ENCODE measurements at regions not wholly inside any gene's neighbourhood (a gene's known extent, or its start where the extent isn't known, plus 50 kb on each side); places are given as distances from the start of the nearest gene placed in this dataset.

DNA sequence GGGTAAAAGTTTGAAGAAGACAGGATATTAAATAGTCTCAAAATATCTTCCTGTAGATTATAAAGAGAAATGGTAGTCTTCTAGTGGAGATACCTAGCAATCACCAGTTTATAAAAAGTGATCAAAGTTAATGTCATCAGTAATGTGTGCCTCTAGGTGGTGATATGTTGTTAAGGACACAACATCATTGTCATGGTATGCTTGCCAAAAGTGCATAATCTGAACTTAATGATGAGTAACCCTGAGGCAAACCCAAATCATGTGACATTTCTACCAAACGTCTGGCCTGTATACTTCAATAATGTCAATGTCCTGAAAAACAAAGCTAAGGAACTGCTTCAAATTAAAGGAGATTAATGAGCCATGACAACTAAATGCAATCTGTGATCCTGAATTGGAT, 214.7 kb downstream of the PHLDA1 start (continued):
- TF ChIP-seq, protein P1, sequence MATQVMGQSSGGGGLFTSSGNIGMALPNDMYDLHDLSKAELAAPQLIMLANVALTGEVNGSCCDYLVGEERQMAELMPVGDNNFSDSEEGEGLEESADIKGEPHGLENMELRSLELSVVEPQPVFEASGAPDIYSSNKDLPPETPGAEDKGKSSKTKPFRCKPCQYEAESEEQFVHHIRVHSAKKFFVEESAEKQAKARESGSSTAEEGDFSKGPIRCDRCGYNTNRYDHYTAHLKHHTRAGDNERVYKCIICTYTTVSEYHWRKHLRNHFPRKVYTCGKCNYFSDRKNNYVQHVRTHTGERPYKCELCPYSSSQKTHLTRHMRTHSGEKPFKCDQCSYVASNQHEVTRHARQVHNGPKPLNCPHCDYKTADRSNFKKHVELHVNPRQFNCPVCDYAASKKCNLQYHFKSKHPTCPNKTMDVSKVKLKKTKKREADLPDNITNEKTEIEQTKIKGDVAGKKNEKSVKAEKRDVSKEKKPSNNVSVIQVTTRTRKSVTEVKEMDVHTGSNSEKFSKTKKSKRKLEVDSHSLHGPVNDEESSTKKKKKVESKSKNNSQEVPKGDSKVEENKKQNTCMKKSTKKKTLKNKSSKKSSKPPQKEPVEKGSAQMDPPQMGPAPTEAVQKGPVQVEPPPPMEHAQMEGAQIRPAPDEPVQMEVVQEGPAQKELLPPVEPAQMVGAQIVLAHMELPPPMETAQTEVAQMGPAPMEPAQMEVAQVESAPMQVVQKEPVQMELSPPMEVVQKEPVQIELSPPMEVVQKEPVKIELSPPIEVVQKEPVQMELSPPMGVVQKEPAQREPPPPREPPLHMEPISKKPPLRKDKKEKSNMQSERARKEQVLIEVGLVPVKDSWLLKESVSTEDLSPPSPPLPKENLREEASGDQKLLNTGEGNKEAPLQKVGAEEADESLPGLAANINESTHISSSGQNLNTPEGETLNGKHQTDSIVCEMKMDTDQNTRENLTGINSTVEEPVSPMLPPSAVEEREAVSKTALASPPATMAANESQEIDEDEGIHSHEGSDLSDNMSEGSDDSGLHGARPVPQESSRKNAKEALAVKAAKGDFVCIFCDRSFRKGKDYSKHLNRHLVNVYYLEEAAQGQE (IDR thresholded peaks at IDR 0.05; ENCODE audit: low read depth, low read length), result no peak
- TF ChIP-seq TCF12 (IDR thresholded peaks at IDR 0.05), result peak; percentile 32; the same call in 1 of the 2 replicates

- no peaks in the 10 kb centered on the region for H4K20me1 ChIP-seq (ENCODE audit: insufficient read depth)
- H3K4me3 ChIP-seq (ENCODE audit: low read depth in 2 of 2, low read length in 1 of 2), result no peak overlapping the region
- WGBS (ENCODE audit: low lambda C conversion rate), result 85% methylated on average over 1 of the region's 1 CpG
- no peak overlapping the region for H2AFZ ChIP-seq (ENCODE audit: low read depth)
- peaks cover 23 to 30% of the 10 kb centered on the region in 2 experiments for H3K4me1 ChIP-seq (ENCODE audit: control insufficient read depth in 1 of 2, insufficient read depth in 2 of 2, low read depth in 1 of 2, low read length in 1 of 2)
- peak overlapping the region; percentile 57; the same call in 1 of the 2 replicates for H3K4me2 ChIP-seq
- DNase-seq, result no peak
- CTCF ChIA-PET, result interaction anchor here (1.0 to 2.2 kb wide), 7 partner anchors 13 to 289 kb away, joined by 3 to 6 read pairs (median 4); partner anchors contain the start of gene PHLDA1
- POLR2A ChIA-PET, result interaction anchor here (0.8 kb wide), 1 partner anchor 532 kb away, joined by 3 read pairs; the partner anchor contains the start of gene BBS10
- TF ChIP-seq MXI1 (IDR thresholded peaks at IDR 0.05; ENCODE audit: low read depth, low read length) (no peak), GABPA (IDR thresholded peaks at IDR 0.05; ENCODE audit: low read depth) (no peak), GATA2 (CRISPR knock-in tag; IDR thresholded peaks at IDR 0.05) (no peak), SMC3 (IDR thresholded peaks at IDR 0.05; ENCODE audit: low read depth, low read length) (no peak), TEAD4 (IDR thresholded peaks at IDR 0.05; ENCODE audit: borderline replicate concordance, insufficient read depth) (no peak), EZH2phosphoT487 (IDR thresholded peaks at IDR 0.05; ENCODE audit: borderline replicate concordance, low read depth) (no peak), SIN3A (IDR thresholded peaks at IDR 0.05; ENCODE audit: borderline replicate concordance, low read depth, low read length) (no peak), JUND (IDR thresholded peaks at IDR 0.05) (no peak), YY1 (IDR thresholded peaks at IDR 0.05; ENCODE audit: low read depth) (no peak)
- TF ChIP-seq, protein P2, sequence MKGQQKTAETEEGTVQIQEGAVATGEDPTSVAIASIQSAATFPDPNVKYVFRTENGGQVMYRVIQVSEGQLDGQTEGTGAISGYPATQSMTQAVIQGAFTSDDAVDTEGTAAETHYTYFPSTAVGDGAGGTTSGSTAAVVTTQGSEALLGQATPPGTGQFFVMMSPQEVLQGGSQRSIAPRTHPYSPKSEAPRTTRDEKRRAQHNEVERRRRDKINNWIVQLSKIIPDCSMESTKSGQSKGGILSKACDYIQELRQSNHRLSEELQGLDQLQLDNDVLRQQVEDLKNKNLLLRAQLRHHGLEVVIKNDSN (IDR thresholded peaks at IDR 0.05; ENCODE audit: borderline replicate concordance, low read depth), result no peak
- TF ChIP-seq, protein P1 (IDR thresholded peaks at IDR 0.05; ENCODE audit: low read depth, low read length), result no peak
- TF ChIP-seq, protein P3, sequence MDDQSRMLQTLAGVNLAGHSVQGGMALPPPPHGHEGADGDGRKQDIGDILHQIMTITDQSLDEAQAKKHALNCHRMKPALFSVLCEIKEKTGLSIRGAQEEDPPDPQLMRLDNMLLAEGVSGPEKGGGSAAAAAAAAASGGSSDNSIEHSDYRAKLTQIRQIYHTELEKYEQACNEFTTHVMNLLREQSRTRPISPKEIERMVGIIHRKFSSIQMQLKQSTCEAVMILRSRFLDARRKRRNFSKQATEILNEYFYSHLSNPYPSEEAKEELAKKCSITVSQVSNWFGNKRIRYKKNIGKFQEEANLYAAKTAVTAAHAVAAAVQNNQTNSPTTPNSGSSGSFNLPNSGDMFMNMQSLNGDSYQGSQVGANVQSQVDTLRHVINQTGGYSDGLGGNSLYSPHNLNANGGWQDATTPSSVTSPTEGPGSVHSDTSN (IDR thresholded peaks at IDR 0.05), result no peak
- TF ChIP-seq, protein P4, sequence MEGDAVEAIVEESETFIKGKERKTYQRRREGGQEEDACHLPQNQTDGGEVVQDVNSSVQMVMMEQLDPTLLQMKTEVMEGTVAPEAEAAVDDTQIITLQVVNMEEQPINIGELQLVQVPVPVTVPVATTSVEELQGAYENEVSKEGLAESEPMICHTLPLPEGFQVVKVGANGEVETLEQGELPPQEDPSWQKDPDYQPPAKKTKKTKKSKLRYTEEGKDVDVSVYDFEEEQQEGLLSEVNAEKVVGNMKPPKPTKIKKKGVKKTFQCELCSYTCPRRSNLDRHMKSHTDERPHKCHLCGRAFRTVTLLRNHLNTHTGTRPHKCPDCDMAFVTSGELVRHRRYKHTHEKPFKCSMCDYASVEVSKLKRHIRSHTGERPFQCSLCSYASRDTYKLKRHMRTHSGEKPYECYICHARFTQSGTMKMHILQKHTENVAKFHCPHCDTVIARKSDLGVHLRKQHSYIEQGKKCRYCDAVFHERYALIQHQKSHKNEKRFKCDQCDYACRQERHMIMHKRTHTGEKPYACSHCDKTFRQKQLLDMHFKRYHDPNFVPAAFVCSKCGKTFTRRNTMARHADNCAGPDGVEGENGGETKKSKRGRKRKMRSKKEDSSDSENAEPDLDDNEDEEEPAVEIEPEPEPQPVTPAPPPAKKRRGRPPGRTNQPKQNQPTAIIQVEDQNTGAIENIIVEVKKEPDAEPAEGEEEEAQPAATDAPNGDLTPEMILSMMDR (IDR thresholded peaks at IDR 0.05), result no peak
- no peaks in the 10 kb centered on the region for H3K9me3 ChIP-seq
- peak overlapping the region; percentile 29; the same call in 1 of the 2 replicates for H3K9ac ChIP-seq
- H3K27ac ChIP-seq (ENCODE audit: low read depth in 2 of 2, low read length in 1 of 2), result peak overlapping the region; percentile 75 to 81
- H3F3A ChIP-seq (replicated peaks; ENCODE audit: insufficient read depth), result peaks cover 6% of the 10 kb centered on the region
- H3K9me2 ChIP-seq, result no peaks in the 10 kb centered on the region
- no peaks in the 10 kb centered on the region for H3K27me3 ChIP-seq (ENCODE audit: insufficient read depth)
- no peaks in the 10 kb centered on the region for H3K36me3 ChIP-seq (replicated peaks in 1 of 2; ENCODE audit: control insufficient read depth in 1 of 2, insufficient read depth in 2 of 2, low read length in 1 of 2)
- no peaks in the 10 kb centered on the region for H3K79me2 ChIP-seq (ENCODE audit: insufficient read depth)
Measured at GRCh38 chr12:75815756-75816155, 215.8 kb downstream of the PHLDA1 start.
